ENCODE measurements at regions not wholly inside any gene's neighbourhood (a gene's known extent, or its start where the extent isn't known, plus 50 kb on each side); places are given as distances from the start of the nearest gene placed in this dataset.

GRCh38 chr2:172153156-172153555 is 50.5 kb upstream of the DLX2 start:
- no peak for TF ChIP-seq CTCF (conservative IDR thresholded peaks at IDR 0.05; ENCODE audit: low read depth, low read length)
- TF ChIP-seq EZH2 (IDR thresholded peaks at IDR 0.05; ENCODE audit: borderline replicate concordance, low read depth, low read length, poor library complexity, severe bottlenecking): no peak
- H3K4me3 ChIP-seq (ENCODE audit: low read depth, low read length, poor library complexity, severe bottlenecking): no peak overlapping the region
- H3K36me3 ChIP-seq (ENCODE audit: insufficient read depth, low read length, poor library complexity, severe bottlenecking): no peaks in the 10 kb centered on the region
- ChIA-PET CTCF (no interaction called here), POLR2A (ENCODE audit: low non-redundant PET) (no interaction called here)
- intact Hi-C loops (cut with micrococcal nuclease; ENCODE audit: unreplicated experiment): no loop called here
- peaks cover 11% of the 10 kb centered on the region for H3K27me3 ChIP-seq (replicated peaks; ENCODE audit: insufficient read depth, low read depth, low read length, poor library complexity)
- H3K27ac ChIP-seq (ENCODE audit: low read depth, low read length, poor library complexity, severe bottlenecking): no peak overlapping the region
- no peaks in the 10 kb centered on the region for H3K4me1 ChIP-seq (ENCODE audit: insufficient read depth, low read length, poor library complexity, severe bottlenecking)
- no peak for DNase-seq (ENCODE audit: low spot score)
- BruUV-seq (replicated peaks): no TSS peak
- no peaks in the 10 kb centered on the region for H3K9me3 ChIP-seq (ENCODE audit: low read depth, low read length, poor library complexity, severe bottlenecking)

DNA sequence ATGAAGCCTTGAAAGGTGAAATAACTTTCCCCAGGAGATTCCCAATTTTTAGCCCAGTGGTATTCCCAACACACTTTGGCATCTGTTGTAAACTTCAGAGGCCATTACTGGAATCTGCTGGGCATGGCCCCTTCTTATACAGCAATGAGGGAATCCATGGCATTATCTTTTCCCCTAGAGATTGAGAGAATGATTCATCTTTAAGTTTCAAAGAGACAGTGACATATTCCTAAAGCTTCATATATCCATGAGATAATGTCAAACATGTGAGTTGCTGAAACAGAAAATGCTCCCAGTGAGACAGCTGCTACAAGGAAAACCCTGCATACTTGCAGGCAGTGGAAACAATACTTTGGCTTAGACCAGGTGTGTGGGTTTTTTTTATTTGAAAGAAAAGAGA is 51.1 kb upstream of the DLX2 start:
- Histone ChIP-seq H3K9me3 (ENCODE audit: low read depth, low read length, poor library complexity, severe bottlenecking) (no peaks in the 10 kb centered on the region), H3K4me1 (ENCODE audit: insufficient read depth, low read length, poor library complexity, severe bottlenecking) (no peaks in the 10 kb centered on the region), H3K27ac (ENCODE audit: low read depth, low read length, poor library complexity, severe bottlenecking) (no peak overlapping the region), H3K36me3 (ENCODE audit: insufficient read depth, low read length, poor library complexity, severe bottlenecking) (no peaks in the 10 kb centered on the region), H3K4me3 (ENCODE audit: low read depth, low read length, poor library complexity, severe bottlenecking) (no peak overlapping the region), H3K27me3 (replicated peaks; ENCODE audit: insufficient read depth, low read depth, low read length, poor library complexity) (peaks cover 11% of the 10 kb centered on the region)
- TF ChIP-seq CTCF (conservative IDR thresholded peaks at IDR 0.05; ENCODE audit: low read depth, low read length) (no peak), EZH2 (IDR thresholded peaks at IDR 0.05; ENCODE audit: borderline replicate concordance, low read depth, low read length, poor library complexity, severe bottlenecking) (no peak)
- no TSS peak for BruUV-seq (replicated peaks)
- CTCF ChIA-PET: no interaction called here
- intact Hi-C loops (cut with micrococcal nuclease; ENCODE audit: unreplicated experiment): no loop called here
- POLR2A ChIA-PET (ENCODE audit: low non-redundant PET): no interaction called here
- DNase-seq (ENCODE audit: low spot score): no peak

DNA sequence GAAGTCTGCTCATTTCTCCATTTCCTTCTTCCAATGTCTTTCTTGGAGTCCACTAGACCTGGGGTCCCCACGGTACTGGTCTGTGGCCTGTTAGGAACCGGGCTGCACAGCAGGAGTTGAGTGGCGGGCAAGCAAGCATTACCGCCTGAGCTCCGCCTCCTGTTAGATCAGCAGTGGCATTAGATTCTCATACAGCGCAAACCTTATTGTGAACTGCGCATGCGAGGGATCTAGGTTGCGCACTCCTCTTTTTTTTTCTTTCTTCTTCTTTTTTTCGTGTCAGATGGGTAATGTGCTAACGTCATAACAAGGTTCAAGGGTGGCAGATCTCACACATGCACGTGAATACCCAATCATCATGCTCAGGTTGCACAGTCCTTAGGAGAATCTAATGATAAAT is 53.1 kb upstream of the DLX2 start:
- TF ChIP-seq CTCF (conservative IDR thresholded peaks at IDR 0.05; ENCODE audit: low read depth, low read length) (no peak), EZH2 (IDR thresholded peaks at IDR 0.05; ENCODE audit: borderline replicate concordance, low read depth, low read length, poor library complexity, severe bottlenecking) (no peak)
- Histone ChIP-seq H3K27ac (ENCODE audit: low read depth, low read length, poor library complexity, severe bottlenecking) (no peak overlapping the region), H3K9me3 (ENCODE audit: low read depth, low read length, poor library complexity, severe bottlenecking) (no peaks in the 10 kb centered on the region), H3K4me1 (ENCODE audit: insufficient read depth, low read length, poor library complexity, severe bottlenecking) (no peaks in the 10 kb centered on the region), H3K4me3 (ENCODE audit: low read depth, low read length, poor library complexity, severe bottlenecking) (no peak overlapping the region), H3K27me3 (replicated peaks; ENCODE audit: insufficient read depth, low read depth, low read length, poor library complexity) (peaks cover 11% of the 10 kb centered on the region), H3K36me3 (ENCODE audit: insufficient read depth, low read length, poor library complexity, severe bottlenecking) (no peaks in the 10 kb centered on the region)
- intact Hi-C loops (cut with micrococcal nuclease; ENCODE audit: unreplicated experiment): no loop called here
- ChIA-PET CTCF (no interaction called here), POLR2A (ENCODE audit: low non-redundant PET) (no interaction called here)
- DNase-seq (ENCODE audit: low spot score): no peak
- no TSS peak for BruUV-seq (replicated peaks)
